NB4 (cell line): ENCODE measurements at regions not wholly inside any gene's neighbourhood (a gene's known extent, or its start where the extent isn't known, plus 50 kb on each side); places are given as distances from the start of the nearest gene placed in this dataset.

Experiments used
- POLR2A ChIP-seq: IDR thresholded peaks from 2 replicates; pipeline ENCODE4 v1.6.1; 2011; ENCODE audit warnings: mild to moderate bottlenecking; ENCODE audit not compliant: insufficient read length; ENCODE audit errors: extremely low read depth
- TF ChIP-seq, protein P1 (sequence below): IDR thresholded peaks from 2 replicates; pipeline ENCODE4 v1.6.1; 2011; ENCODE audit warnings: low read depth, low read length

DNA sequence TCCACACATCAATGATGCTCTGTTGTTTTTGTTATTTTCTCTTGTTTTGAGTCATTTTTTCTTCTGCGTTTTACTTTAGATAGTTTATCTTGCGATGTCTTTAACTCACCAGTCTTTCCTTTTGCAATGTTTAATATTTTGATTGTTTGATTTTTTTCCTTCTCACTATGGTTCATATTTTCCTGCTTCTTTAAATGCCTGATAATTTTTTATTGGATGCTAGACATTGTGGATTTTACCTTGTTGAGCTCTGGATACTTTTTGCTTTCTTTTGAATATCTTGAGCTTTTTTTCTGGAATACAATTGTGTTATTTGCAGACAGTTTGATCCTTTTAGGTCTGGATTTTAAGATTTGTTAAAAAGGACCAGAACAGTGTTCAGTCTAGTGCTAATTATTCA lies 55.2 kb upstream of the GAS1 start:
- TF ChIP-seq, protein P1, sequence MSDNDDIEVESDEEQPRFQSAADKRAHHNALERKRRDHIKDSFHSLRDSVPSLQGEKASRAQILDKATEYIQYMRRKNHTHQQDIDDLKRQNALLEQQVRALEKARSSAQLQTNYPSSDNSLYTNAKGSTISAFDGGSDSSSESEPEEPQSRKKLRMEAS: no peak
- TF ChIP-seq POLR2A: no peak
